VCaP (cell line): ENCODE measurements at regions not wholly inside any gene's neighbourhood (a gene's known extent, or its start where the extent isn't known, plus 50 kb on each side); places are given as distances from the start of the nearest gene placed in this dataset.

ENCODE experiments used
- H3K27ac ChIP-seq: fragments of 450-650 bp; 2 replicates; pipeline ENCODE4 v1.5.1; 2017
- TF ChIP-seq, protein P1 (sequence below): fragments of 450-650 bp; conservative IDR thresholded peaks from 2 replicates; pipeline ENCODE4 v1.5.1; 2017; ENCODE audit warnings: mild to moderate bottlenecking, moderate library complexity

DNA sequence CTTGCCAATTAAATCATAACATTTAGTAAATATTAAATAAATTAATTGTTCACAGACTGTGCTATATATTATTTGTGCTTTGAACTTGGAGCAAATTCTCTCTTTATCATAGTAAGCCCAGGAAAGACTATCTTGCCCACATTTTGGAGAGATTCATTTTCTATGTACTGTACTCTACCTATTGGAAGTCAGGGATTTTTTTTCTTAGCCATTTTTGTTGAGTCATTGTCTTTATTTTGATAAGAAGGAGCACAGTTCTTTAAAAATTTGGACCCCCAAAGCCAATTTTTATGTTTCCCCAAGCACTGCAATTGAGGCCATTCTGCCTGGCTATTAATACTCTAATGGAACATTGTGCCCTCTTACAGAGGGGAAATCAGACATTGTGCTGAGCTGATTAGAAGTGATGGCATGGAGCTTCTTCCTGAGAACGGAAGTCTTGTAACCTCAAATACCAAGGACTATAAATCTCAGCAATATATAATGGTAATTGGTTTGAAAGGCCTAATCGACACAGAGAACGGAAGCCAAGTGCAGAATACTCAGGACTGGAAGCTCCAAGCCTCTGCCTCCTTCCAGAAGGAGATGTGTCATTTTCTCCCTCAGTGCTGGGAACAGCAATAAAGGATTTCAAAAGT is 188.8 kb upstream of the PAPPA start:
- TF ChIP-seq, protein P1, sequence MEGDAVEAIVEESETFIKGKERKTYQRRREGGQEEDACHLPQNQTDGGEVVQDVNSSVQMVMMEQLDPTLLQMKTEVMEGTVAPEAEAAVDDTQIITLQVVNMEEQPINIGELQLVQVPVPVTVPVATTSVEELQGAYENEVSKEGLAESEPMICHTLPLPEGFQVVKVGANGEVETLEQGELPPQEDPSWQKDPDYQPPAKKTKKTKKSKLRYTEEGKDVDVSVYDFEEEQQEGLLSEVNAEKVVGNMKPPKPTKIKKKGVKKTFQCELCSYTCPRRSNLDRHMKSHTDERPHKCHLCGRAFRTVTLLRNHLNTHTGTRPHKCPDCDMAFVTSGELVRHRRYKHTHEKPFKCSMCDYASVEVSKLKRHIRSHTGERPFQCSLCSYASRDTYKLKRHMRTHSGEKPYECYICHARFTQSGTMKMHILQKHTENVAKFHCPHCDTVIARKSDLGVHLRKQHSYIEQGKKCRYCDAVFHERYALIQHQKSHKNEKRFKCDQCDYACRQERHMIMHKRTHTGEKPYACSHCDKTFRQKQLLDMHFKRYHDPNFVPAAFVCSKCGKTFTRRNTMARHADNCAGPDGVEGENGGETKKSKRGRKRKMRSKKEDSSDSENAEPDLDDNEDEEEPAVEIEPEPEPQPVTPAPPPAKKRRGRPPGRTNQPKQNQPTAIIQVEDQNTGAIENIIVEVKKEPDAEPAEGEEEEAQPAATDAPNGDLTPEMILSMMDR, result no peak
- H3K27ac ChIP-seq, result no peak overlapping the region

DNA sequence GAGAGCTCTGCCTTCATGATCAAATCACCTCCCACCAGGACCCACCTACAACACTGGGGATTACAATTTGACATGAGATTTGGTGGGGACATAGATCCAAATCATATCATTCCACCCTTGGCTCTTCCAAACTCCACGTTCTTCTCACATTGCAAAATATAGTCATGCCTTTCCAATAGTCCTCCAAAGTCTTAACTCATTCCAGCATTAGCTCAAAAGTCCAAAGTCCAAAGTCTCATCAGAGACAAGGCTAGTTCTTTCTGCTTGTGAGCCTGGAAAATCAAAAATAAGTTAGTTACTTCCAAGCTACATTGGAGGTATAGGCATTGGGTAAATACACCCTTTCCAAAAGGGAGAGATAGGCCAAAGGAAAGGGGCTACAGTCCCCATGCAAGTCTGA is 186.9 kb upstream of the PAPPA start:
- TF ChIP-seq, protein P1, result no peak
- no peak overlapping the region for H3K27ac ChIP-seq

DNA sequence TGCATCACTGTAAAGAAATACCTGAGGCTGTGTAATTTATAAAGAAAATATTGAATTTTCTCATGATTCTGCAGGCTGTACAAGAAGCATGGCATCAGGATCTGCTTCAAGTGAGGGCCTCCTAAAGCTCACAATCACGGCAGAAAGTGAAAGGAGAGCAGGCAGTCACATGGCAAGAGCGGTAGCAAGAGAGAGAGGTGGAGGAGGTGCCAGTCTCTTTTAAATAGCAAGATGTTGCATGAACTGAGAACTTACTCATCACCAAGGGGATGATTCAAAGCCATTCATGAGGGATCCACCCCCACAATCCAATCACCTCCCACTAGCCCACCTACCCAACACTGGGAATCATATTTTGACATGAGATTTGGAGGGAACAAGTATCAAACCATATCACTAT is 184.5 kb upstream of the PAPPA start:
- H3K27ac ChIP-seq, result no peak overlapping the region
- TF ChIP-seq, protein P1, result no peak

DNA sequence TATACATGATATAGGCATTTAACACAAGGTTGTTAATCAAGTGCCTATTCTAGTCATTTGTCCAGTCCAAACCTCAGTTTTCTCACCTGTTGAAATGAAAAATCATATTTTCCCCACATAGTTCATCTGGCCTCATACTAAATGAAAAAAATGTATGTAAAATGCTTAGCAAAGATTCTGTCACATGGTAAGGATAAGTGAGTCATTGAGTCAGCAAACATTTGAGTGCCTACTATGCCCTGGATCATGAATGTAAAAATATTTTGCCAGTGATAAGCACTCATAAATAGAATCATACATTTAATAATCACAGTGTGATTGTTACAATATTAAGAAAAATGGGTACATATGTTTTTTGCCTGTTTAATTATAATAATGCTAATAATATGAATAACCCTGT is 181.2 kb upstream of the PAPPA start:
- TF ChIP-seq, protein P1, result no peak
- H3K27ac ChIP-seq, result no peak overlapping the region

DNA sequence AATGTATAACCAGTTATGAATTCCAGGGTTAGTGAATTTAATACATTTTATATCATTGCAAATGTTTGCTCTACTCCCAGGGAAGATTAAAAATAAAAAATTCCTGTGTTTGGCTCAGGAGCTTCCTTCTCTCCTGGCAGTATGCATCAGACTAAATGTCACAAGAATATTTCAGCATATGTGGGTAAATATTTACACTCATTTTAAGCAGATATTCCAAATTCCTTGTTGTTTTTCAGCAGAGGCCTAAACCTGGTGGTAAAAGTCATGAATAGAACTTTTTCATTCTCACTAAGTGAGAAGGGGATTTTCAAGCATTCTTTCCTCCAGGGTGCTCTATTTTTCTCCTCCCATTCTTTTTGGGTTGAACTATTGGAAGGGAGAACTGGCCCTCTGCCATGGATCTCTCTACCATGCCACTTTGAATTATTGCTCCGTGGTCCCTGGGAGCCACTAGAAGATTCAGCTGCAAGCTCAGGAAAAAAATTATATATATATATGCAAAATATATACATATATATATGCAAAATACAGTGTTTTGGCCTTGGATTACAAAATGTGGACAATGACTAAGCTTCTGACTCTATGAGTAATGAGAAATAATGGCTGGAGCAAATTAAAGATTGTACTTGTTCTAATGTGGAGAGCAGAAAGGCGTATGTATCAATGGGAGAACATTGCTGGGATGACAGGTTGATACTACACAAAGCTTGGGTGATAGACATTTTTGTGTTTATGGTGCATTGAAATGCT is 180.6 kb upstream of the PAPPA start:
- no peak overlapping the region for H3K27ac ChIP-seq
- TF ChIP-seq, protein P1, result no peak

DNA sequence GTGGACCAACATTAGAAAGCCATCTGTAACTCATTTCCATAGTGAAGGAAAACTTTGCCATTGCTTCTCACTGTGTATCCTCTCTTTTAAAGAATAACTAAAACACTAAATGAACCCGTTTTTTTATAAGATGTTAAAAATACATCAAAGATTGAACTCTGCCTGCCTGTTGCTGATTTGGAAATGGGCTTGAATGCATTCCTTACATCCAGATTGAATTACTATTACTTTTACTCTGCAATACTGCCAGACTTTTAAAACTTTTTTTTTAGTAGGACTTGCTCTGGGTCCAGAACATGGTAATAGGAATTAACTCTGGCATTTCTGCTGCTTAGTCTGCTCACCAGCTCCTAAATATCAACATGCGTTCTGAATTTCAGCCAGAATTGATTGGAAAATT is 176.8 kb upstream of the PAPPA start:
- TF ChIP-seq, protein P1, result no peak

DNA sequence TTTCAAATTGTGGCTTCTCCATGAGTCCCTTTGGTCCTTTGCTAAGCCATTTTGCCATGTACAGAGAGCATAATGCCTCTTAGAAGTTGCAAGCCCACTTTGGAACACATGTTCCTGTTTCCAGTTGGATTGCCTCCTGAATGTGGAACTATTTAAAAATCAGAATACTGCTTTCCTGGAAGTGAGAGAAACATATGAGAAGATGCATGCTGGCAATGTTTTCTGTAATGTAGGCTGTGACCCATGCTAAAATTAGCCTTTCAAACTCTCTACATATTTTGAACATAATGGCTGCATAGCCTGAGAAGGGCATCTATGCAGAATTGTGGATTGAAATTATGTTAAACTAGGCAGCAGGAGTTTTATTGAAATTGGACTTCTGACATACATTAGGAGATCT is 175.5 kb upstream of the PAPPA start:
- TF ChIP-seq, protein P1, result no peak
- no peak overlapping the region for H3K27ac ChIP-seq

More for the DNA sequence above, 176.8 kb upstream of the PAPPA start:
- no peak overlapping the region for H3K27ac ChIP-seq
